GM18907 (cell line): ENCODE measurements at regions not wholly inside any gene's neighbourhood (a gene's known extent, or its start where the extent isn't known, plus 50 kb on each side); places are given as distances from the start of the nearest gene placed in this dataset.

Experiments
- ATAC-seq: cut with Tn5 transposase; IDR thresholded peaks from one replicate; pipeline ENCODE4 v1.9.1; 2021; ENCODE audit warnings: mild to moderate bottlenecking, moderate library complexity; ENCODE audit not compliant: unreplicated experiment

DNA sequence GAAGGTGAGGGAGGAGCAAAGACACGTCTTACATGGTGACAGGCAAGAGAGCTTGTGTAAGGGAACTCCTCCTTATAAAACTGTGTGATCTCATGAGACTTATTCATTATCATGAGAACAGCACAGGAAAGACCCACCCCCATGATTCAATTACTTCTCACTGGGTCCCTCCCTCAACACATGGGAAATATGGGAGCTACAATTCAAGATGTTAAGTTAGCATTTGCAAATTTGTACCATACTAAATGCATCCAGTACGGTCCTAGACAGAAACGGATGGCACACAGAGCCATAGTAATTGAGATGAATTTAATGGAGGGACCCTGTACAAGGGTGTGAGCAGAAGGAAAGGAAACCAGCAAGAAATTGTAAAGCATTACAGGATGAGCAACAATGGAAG, 765.8 kb upstream of the API5 start:
- ATAC-seq = no peak

DNA sequence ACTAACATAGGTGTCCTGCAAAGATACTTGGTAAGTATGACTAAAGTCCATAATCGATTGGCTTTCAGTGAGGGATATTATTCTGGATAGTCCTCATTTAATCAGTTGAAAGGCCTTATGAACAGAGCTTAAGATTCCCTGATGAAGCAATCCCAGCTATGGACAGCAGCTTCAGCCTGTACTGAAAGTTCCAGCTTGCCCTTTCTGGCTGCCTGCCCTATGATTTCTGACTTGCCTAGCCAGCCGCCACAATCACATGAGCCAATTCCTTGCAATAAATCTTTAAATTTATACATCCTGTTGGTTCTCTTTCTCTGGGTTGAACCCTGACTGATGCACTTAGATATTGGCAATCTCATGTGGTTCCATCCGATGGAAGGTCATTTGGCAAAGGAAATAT, 759.0 kb upstream of the API5 start:
- no peak for ATAC-seq

DNA sequence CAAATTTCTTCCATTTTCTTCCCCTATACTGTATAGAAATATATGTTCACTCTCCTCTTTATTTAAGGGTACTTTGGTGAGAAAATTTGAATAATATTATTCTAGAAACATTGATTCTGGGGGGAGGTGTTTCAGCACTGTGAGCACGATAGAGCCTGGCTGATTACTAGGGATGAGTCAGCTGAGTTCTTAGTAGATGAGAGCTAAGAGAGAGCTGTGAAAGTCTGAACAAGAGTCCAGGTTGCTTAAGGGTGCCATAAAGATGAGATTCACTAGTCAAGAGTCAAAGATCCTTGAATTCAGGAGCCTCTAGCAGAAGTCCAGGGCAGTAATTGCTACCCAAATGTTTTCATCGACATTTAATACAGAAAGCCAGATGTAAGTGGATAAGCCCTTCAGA, 756.6 kb upstream of the API5 start:
- no peak for ATAC-seq

DNA sequence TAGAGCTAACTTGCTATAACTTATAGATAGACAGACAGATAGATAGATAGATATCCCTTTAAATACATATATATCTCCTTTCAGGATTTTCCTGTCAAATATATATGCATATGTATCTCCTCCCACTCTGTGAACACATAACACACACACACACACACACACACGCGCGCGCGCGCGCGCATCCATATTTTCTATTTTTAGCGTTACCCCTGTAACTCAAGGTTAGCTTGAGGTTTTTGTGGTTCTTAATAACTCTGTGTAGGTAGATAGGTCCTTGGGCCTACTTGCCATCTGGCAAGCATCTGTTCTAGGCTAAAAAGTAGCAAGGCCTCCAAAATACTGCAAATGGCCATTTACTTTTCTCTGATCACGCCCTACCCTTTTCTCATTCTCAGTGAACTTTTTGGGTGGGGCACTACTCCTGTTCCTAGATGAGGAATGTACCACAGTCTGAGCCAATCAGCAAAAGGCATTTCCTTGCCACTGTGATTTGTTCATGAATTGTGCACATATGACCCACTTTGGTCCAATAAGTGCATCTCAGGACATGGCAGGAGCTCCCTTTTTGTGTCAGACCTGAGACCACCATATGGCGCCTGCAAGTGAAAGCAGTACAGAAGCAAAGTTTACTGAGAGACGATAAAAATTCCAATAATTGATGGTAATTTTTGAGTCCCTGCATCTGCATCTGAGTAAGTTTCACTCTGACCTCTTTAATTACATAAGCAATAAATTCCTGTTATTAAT, 740.5 kb upstream of the API5 start:
- no peak for ATAC-seq

DNA sequence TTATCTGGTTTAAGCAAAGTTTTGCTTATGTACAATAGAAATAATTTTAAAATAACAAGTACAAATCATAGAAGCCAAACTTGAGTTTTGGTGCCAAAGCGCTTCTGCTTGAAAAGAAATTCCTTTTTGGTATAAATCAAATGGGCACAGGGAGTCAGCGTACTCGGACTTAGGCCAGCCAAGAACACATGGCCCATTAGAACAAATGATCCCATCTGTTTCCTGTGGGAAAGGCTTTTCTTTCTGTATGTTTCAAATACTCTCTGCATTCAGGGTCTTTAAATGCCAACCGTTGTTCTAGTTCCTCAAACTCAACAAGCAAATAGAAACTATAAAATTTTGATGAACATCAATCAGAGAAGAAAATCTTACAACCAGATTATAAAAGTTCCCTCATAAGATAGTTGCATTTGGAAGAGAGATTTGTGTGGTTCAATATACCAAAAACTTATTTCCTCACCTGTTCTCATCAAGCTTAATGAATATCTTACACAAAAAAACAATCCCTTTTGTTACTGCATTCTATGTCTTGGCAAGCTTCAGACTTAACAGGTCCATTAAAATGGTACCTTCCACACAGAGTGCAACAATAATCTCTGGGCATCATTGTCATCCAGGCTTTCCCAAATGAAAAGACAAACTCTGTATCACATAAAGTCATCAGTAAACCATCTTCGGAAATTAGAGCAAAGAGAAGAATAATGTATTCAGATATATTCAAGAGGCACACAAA, 739.8 kb upstream of the API5 start:
- no peak for ATAC-seq

DNA sequence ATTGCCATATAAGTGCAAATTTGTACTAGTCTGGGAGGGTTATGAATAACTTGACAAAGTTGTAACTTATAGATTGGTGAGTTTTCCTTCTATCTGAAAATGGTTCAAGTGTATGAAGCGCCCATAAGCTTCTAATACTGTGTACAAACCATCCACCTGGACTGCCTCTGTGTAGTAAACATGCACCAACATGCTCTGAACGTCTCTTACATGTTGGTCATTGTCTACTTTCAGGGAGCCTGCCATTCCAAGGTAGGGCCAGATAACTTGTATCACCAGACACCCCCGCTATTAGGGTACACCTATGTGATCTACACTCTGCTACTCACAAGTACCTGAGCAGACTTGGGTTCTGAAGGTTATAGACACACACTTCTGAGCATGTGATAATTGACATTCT, 735.5 kb upstream of the API5 start:
- no peak for ATAC-seq

DNA sequence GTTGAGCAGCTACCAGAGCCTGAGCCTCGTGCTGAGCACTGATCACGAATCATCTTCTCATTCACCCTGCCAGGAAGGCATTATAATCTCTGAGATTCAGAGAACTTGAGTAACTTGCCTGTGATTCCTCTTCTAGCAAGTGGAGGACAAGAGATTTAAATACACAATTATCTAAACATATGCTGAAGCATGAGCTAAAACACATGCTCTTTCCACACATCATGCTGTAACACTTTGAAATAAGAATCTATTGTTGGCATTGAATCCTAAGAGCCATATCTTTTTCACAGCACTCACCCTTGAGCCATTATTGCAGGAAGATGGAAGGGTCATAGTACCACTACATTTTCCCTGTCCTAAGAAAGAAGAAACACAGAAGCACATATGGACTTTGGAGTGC, 722.5 kb upstream of the API5 start:
- ATAC-seq = no peak

DNA sequence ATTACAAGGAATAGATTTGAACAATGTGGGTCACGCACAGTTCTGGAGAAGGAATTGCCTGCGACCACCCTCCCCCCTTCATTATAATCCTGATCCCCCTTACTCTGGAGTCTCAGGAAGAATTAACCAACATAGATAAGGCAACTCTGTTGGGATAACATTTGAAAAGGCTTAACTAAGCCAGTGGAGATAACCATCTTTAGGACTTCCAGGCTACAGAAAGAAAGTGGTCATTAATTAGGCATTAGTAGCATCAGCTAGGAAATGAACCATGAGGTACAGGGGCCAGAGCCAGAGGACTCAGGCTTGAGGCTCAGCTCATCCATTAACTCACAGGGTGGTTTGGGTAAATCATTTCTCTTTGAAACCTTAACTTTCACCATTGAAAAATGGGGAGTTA, 720.0 kb upstream of the API5 start:
- no peak for ATAC-seq

DNA sequence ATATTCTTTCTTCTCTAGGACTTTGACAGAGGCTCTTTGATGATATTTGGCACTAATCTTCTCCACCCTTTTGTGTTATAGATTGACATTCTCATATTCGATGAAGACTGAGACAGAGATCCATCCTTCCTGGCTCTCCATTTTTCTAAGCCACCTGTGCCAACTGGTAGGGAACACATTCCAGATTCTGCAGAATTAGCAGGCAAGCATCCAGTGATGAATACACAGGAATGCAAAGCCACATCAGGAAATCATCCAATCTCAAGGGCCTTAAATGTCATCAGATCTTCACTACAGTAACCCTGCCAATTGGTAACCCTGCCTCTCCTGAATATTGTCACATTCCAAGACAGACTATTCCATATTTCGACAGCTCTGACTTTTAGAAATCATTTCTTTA, 718.4 kb upstream of the API5 start:
- no peak for ATAC-seq

DNA sequence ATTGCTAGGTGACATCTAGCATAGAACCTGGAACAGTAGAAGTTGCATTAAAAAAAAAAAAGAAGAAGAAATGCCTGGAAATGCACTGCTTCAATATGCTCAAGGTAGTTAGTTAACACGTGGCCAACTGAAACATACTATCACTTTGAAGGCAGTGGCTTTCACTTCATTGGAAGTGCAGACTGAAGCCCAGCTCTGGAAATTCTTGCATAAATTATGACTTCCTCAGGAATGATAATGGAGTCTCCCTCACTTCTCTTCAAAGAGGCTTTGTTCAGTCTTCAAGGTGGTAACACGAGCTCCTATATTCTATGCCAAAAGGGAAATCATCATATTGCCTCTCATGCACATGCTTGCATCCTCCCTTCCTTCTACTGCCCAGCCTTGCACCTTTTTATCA, 715.9 kb upstream of the API5 start:
- ATAC-seq = no peak

DNA sequence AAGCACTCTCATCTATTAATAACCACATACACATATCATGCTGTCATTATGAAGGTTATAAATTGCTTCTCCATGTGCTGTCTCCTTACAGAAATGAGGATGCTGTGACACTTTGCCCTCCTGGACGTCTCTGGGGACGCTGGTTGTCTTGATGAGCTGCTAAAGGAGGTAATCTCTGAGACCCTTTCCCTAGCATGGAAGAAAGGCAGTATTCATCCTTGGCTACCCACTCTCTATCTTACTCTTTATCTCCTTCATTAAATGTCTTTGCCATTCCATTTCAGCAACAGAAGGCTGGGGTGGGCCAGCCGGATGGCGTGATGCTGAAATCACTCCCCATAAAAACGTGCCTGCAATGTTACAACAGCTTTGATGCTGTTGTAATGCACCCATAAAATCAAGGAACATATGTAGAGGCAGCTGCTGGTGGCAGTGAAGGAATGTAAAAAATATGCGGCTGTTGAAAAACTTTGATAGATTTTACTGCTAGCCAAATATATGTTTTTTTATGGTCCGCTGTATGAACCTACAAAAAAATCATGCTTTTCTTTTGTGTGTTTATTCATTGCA, 715.1 kb upstream of the API5 start:
- ATAC-seq = no peak

DNA sequence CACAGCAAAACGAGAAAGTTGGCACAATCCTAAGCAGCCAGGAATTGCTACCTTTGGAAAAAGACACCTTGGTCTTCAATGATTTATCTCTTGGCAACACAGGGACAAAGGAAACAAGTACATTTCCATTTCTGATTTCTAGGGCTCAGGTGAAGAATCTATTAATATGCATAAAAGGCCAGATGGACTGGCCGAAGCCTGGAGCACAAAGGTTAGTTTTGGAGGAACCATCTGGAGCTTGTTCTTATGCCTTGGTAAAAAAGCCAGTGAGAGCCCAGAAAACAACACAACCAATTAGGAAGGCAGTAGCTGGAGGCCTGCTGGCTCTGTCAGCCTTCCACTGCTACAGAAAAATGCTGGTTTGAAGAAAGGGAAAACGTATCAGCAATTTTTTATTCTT, 713.5 kb upstream of the API5 start:
- ATAC-seq = no peak

DNA sequence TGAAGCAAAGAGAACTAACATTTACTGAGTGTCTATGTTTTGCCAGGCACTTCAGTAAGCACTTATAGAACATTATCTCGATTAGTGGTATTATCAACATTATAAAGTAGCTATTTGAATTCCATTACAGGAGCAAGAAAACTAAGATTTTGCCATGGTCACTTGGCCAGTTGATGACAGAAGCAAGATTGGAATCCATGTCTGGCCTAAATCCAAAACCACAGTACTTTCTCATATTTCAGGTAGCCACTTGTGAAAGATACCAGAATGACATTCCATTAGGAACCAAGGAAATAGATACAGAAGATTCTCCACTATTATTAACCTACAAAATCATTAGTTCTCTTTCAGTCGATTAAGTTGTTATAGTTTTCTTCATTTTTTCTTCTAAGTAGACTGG, 691.0 kb upstream of the API5 start:
- ATAC-seq = no peak

DNA sequence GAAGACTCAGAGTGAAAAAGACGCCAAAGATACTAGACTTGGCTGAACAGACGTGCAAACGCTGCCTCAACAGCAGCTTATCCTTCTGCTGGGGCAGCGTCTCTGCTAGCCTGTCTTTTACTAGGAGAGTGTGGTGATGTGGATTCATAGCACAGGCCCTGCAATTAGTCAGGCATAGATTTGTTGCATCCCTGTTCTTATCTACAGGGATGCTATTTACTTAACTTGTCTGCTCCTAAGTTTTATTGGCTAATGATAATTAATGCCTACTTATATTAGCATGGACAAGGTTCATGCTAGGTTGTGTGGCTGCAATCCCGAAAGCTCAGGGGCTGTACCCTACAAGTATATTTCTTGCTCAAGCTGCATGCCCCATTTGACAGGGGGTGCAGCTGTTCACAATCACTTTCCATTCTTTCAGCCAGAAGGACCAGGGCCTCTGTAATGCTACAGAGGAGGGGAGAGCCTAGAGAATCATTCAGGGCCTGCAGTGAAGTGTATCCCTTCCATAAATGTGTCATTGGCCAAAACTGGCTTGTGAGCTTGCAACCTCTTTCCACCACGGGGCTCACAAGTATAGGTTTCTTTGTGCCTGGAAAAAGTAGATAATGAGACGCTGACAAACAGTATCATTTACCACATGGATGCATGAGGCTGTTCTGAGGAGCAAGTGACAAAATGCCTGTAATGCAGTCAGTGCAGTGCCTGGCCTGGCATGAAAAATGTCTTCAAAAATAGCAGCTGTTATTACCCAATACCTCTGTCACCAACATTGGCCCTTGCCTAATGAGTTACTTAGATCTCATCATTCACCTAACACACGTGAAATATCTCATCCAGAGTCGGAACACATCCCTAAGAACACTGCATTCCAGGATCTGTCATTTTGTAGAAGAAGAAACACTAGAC, 685.8 kb upstream of the API5 start:
- no peak for ATAC-seq

DNA sequence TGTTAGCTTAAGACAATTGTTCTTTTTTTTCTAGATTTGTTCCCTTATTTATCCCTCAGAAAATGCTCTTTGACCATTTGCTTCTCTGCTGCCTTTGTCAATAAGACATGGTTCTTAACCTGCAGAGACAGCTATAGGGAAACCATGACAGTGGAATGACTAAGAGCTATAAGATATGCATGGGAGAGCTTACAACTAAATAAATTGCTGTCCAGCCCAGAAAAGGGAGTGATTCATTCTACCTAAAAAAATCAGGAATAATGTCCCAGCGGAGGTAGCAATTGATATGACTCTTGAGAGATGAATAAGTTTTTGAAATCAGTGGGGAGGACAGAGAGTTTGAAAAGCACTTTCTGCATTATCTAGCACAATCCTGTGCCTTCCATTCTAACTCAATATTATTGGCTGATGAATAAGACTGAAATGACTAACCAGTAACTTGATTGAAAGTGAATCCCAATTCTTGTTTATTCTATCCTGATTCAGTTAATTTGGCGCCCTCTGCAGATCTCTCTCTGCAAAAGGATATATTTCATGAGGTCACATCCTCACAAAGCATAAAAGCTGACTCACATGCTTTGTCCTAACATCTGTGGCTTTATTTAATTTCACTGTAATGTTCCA, 680.5 kb upstream of the API5 start:
- no peak for ATAC-seq

DNA sequence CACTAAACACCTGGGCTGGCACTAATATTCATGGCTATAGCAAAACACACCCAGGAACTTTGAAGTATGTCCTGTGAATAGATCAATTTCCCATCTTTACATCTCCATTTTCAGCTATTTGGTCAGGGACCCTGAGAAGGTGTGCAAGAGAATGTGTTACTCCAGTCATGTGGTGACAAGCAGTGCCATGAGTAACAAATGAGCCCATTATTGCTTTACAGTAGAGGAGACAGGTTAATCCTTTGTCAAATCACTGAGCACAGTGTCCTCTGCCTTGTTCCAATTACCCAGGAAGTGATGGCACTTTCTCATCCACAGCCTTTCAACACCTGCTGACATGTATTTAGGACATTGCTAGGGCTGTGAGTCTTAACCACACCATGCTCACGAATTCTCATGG, 664.8 kb upstream of the API5 start:
- no peak for ATAC-seq

DNA sequence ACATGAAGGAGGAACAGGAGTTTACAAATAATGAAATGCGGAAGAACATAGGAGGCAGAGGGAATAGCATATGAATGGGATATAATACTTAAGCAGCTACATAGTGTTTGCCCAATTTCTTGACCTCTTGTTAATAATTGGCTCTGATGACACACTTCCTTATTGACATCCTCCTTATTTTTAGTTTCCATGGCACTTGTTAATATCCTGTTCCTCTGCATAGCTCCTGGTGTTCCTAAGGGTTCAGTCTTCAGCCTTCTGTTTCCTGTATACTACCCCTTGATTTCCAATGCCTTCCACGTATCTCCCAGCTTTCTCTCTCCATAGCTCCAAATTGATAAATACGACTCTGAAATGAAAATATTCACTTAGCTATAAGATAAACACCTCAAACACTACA, 663.8 kb upstream of the API5 start:
- no peak for ATAC-seq

DNA sequence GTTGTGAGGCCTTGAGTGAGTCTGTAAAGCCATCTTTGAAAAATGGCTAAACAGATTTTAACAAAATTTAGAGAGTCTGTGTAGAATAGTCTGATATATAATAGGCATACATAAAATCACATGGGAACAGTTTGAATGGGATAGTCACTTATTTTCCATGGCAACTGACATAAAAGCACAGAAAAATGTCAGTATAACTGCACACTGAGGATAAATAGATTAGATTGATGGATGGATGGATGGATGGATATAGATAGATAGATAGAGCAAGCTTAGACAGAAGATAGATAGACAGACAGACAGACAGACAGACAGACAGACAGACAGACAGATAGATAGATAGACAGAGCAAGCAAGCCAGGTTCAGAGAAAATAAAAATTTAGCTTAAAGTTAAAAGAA, 660.2 kb upstream of the API5 start:
- ATAC-seq = no peak

DNA sequence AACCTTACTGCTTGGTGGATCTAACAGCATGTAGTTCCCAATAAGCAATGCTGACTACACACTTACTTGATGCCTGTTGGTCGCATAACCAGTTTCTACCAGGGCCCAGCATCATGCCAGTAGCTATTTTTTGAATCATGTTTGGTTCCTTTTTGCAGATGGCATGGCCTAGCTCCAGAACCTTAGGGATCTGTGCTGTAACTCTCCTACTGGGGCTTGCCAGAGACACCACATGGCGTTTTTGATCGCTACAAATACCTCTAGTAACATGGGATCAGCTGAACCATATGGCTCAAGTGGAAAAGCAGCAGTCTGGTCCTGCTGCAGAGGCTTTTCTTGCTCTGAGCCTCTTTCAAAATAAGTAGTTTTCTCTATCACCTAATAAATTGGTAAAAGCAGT, 654.6 kb upstream of the API5 start:
- ATAC-seq = no peak

DNA sequence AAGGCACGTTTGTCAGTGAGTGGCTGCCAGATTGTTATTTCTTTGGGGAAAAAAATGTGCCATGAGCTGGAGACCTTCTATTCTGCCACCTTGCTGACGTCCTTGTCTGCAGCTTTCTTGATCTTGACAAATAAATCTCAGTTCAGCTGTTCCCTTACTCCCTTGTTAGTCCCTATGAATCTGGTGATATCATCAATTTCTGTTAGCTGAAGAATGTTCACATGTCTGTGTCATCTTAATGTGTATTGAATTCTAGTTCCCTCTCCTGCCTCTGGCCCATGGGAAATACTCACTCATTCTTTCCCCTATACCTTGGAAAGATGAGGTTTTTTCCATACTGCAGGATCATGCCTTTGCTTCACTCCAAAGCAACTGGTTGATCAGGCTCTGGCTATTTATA, 649.9 kb upstream of the API5 start:
- no peak for ATAC-seq
